ENCODE measurements at regions not wholly inside any gene's neighbourhood (a gene's known extent, or its start where the extent isn't known, plus 50 kb on each side); places are given as distances from the start of the nearest gene placed in this dataset.

DNA sequence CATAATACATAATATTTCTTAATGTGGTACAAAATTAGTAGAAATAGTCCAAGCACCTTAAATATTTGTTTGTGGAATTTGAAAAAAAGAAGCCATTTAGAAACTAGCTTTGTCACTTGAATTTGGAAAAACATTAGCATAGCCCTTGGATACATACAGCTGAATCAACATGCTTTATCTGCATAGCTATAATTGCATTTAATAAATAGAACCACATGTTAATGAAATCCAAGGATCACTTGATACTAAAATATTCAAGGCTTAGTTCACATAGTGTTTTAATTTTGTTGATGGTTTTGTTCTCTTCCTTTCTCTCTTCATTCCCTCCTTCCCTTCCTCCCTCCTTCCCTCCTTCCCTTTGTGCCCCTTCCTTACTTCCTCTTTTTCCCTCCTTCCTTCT lies 169.4 kb upstream of the NRXN1 start:
- no peak for TF ChIP-seq EP300 (IDR thresholded peaks at IDR 0.05)
- no peak for TF ChIP-seq POLR2A (IDR thresholded peaks at IDR 0.05; ENCODE audit: low read length)
- TF ChIP-seq RARB (CRISPR knock-in tag; IDR thresholded peaks at IDR 0.05): no peak
- TF ChIP-seq MAFK (IDR thresholded peaks at IDR 0.05; ENCODE audit: partially characterized antibody): no peak
- no peak for TF ChIP-seq CHD2 (IDR thresholded peaks at IDR 0.05; ENCODE audit: low read length, partially characterized antibody)
- TF ChIP-seq, protein P1, sequence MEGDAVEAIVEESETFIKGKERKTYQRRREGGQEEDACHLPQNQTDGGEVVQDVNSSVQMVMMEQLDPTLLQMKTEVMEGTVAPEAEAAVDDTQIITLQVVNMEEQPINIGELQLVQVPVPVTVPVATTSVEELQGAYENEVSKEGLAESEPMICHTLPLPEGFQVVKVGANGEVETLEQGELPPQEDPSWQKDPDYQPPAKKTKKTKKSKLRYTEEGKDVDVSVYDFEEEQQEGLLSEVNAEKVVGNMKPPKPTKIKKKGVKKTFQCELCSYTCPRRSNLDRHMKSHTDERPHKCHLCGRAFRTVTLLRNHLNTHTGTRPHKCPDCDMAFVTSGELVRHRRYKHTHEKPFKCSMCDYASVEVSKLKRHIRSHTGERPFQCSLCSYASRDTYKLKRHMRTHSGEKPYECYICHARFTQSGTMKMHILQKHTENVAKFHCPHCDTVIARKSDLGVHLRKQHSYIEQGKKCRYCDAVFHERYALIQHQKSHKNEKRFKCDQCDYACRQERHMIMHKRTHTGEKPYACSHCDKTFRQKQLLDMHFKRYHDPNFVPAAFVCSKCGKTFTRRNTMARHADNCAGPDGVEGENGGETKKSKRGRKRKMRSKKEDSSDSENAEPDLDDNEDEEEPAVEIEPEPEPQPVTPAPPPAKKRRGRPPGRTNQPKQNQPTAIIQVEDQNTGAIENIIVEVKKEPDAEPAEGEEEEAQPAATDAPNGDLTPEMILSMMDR (IDR thresholded peaks at IDR 0.05): no peak
- TF ChIP-seq RFX5 (IDR thresholded peaks at IDR 0.05): no peak
- no peak for TF ChIP-seq CEBPB (IDR thresholded peaks at IDR 0.05)
- TF ChIP-seq, protein P2, sequence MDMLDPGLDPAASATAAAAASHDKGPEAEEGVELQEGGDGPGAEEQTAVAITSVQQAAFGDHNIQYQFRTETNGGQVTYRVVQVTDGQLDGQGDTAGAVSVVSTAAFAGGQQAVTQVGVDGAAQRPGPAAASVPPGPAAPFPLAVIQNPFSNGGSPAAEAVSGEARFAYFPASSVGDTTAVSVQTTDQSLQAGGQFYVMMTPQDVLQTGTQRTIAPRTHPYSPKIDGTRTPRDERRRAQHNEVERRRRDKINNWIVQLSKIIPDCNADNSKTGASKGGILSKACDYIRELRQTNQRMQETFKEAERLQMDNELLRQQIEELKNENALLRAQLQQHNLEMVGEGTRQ (IDR thresholded peaks at IDR 0.05): no peak
- no peak for TF ChIP-seq BHLHE40 (IDR thresholded peaks at IDR 0.05; ENCODE audit: low read depth, low read length)

All from A549 (cell line).